ENCODE measurements at regions not wholly inside any gene's neighbourhood (a gene's known extent, or its start where the extent isn't known, plus 50 kb on each side); places are given as distances from the start of the nearest gene placed in this dataset.

- 0 out of 2 replicates have a peak, but pooled peaks cover 2% of the 10 kb centered on the region for H3K27me3 ChIP-seq (ENCODE audit: low read length)
- no peaks in the 10 kb centered on the region for H3K9me3 ChIP-seq (ENCODE audit: low read length)
- no peak overlapping the region for H2AFZ ChIP-seq (ENCODE audit: low read length)
- H3K4me1 ChIP-seq (ENCODE audit: low read length) = no peaks in the 10 kb centered on the region
- H3K9me2 ChIP-seq (replicated peaks; ENCODE audit: insufficient read depth, low read length) = no peaks in the 10 kb centered on the region
- no peaks in the 10 kb centered on the region for H3K79me2 ChIP-seq (ENCODE audit: low read length)
- no peak overlapping the region for H3K9ac ChIP-seq (ENCODE audit: low read length)
- H3K27ac ChIP-seq (ENCODE audit: low read length) = no peak overlapping the region
- no peaks in the 10 kb centered on the region for H4K20me1 ChIP-seq (ENCODE audit: insufficient read depth, low read depth, low read length)
- no peak for DNase-seq
- no peaks in the 10 kb centered on the region for H3K36me3 ChIP-seq (ENCODE audit: insufficient read depth, low read length)
- H3K4me3 ChIP-seq (ENCODE audit: low read length) = no peak overlapping the region
- no peak overlapping the region for H3K4me2 ChIP-seq (ENCODE audit: low read depth, low read length, poor library complexity, severe bottlenecking)
These were observed 199.6 kb upstream of the GAS1 start for GRCh38 chr9:87146933-87147332.

- no peak overlapping the region for H3K27ac ChIP-seq (ENCODE audit: low read length)
- H3K36me3 ChIP-seq (ENCODE audit: insufficient read depth, low read length) = no peaks in the 10 kb centered on the region
- H3K4me3 ChIP-seq (ENCODE audit: low read length) = no peak overlapping the region
- H3K4me2 ChIP-seq (ENCODE audit: low read depth, low read length, poor library complexity, severe bottlenecking) = no peak overlapping the region
- DNase-seq = no peak
- H3K79me2 ChIP-seq (ENCODE audit: low read length) = no peaks in the 10 kb centered on the region
- H3K9me3 ChIP-seq (ENCODE audit: low read length) = no peaks in the 10 kb centered on the region
- no peak overlapping the region for H3K9ac ChIP-seq (ENCODE audit: low read length)
- no peaks in the 10 kb centered on the region for H4K20me1 ChIP-seq (ENCODE audit: insufficient read depth, low read depth, low read length)
- no peak overlapping the region for H2AFZ ChIP-seq (ENCODE audit: low read length)
- H3K4me1 ChIP-seq (ENCODE audit: low read length) = no peaks in the 10 kb centered on the region
- no peaks in the 10 kb centered on the region for H3K27me3 ChIP-seq (ENCODE audit: low read length)
- no peaks in the 10 kb centered on the region for H3K9me2 ChIP-seq (replicated peaks; ENCODE audit: insufficient read depth, low read length)
These were observed 200.5 kb upstream of the GAS1 start for GRCh38 chr9:87147839-87148238.

- Histone ChIP-seq H3K36me3 (ENCODE audit: insufficient read depth, low read length) (no peaks in the 10 kb centered on the region), H3K9me3 (ENCODE audit: low read length) (no peaks in the 10 kb centered on the region), H3K27me3 (ENCODE audit: low read length) (no peaks in the 10 kb centered on the region), H3K79me2 (ENCODE audit: low read length) (no peaks in the 10 kb centered on the region), H3K9ac (ENCODE audit: low read length) (no peak overlapping the region), H3K4me1 (ENCODE audit: low read length) (no peaks in the 10 kb centered on the region), H3K4me2 (ENCODE audit: low read depth, low read length, poor library complexity, severe bottlenecking) (no peak overlapping the region), H3K27ac (ENCODE audit: low read length) (no peak overlapping the region), H4K20me1 (ENCODE audit: insufficient read depth, low read depth, low read length) (no peaks in the 10 kb centered on the region), H3K4me3 (ENCODE audit: low read length) (no peak overlapping the region), H2AFZ (ENCODE audit: low read length) (no peak overlapping the region), H3K9me2 (replicated peaks; ENCODE audit: insufficient read depth, low read length) (no peaks in the 10 kb centered on the region)
- DNase-seq = no peak
These were observed 201.2 kb upstream of the GAS1 start for GRCh38 chr9:87148331-87149104.

GRCh38 chr9:87149799-87150198 lies 202.5 kb upstream of the GAS1 start:
- no peak for DNase-seq

GRCh38 chr9:87152256-87152655 lies 204.9 kb upstream of the GAS1 start:
- Histone ChIP-seq H2AFZ (ENCODE audit: low read length) (no peak overlapping the region), H3K4me3 (ENCODE audit: low read length) (no peak overlapping the region), H3K79me2 (ENCODE audit: low read length) (no peaks in the 10 kb centered on the region), H4K20me1 (ENCODE audit: insufficient read depth, low read depth, low read length) (no peaks in the 10 kb centered on the region), H3K4me2 (ENCODE audit: low read depth, low read length, poor library complexity, severe bottlenecking) (no peak overlapping the region), H3K9ac (ENCODE audit: low read length) (no peak overlapping the region), H3K27me3 (ENCODE audit: low read length) (no peaks in the 10 kb centered on the region), H3K9me2 (replicated peaks; ENCODE audit: insufficient read depth, low read length) (no peaks in the 10 kb centered on the region), H3K9me3 (ENCODE audit: low read length) (no peaks in the 10 kb centered on the region), H3K27ac (ENCODE audit: low read length) (no peak overlapping the region), H3K36me3 (ENCODE audit: insufficient read depth, low read length) (no peaks in the 10 kb centered on the region), H3K4me1 (ENCODE audit: low read length) (no peaks in the 10 kb centered on the region)
- no peak for DNase-seq

More at GRCh38 chr9:87149799-87150198, 202.5 kb upstream of the GAS1 start:
- no peaks in the 10 kb centered on the region for H3K79me2 ChIP-seq (ENCODE audit: low read length)
- no peaks in the 10 kb centered on the region for H3K36me3 ChIP-seq (ENCODE audit: insufficient read depth, low read length)
- no peaks in the 10 kb centered on the region for H3K9me3 ChIP-seq (ENCODE audit: low read length)
- H3K9ac ChIP-seq (ENCODE audit: low read length) = no peak overlapping the region
- no peaks in the 10 kb centered on the region for H3K27me3 ChIP-seq (ENCODE audit: low read length)
- no peak overlapping the region for H2AFZ ChIP-seq (ENCODE audit: low read length)
- no peak overlapping the region for H3K4me2 ChIP-seq (ENCODE audit: low read depth, low read length, poor library complexity, severe bottlenecking)
- no peaks in the 10 kb centered on the region for H3K4me1 ChIP-seq (ENCODE audit: low read length)
- H3K9me2 ChIP-seq (replicated peaks; ENCODE audit: insufficient read depth, low read length) = no peaks in the 10 kb centered on the region
- H3K4me3 ChIP-seq (ENCODE audit: low read length) = no peak overlapping the region
- no peak overlapping the region for H3K27ac ChIP-seq (ENCODE audit: low read length)
- H4K20me1 ChIP-seq (ENCODE audit: insufficient read depth, low read depth, low read length) = no peaks in the 10 kb centered on the region

GRCh38 chr9:87156247-87156646 lies 208.9 kb upstream of the GAS1 start:
- H3K9me2 ChIP-seq (replicated peaks; ENCODE audit: insufficient read depth, low read length) = no peaks in the 10 kb centered on the region
- H2AFZ ChIP-seq (ENCODE audit: low read length) = no peak overlapping the region
- H3K9ac ChIP-seq (ENCODE audit: low read length) = no peak overlapping the region
- H4K20me1 ChIP-seq (ENCODE audit: insufficient read depth, low read depth, low read length) = no peaks in the 10 kb centered on the region
- no peak overlapping the region for H3K4me2 ChIP-seq (ENCODE audit: low read depth, low read length, poor library complexity, severe bottlenecking)
- no peak overlapping the region for H3K4me3 ChIP-seq (ENCODE audit: low read length)
- no peak overlapping the region for H3K27ac ChIP-seq (ENCODE audit: low read length)
- no peaks in the 10 kb centered on the region for H3K36me3 ChIP-seq (ENCODE audit: insufficient read depth, low read length)
- H3K9me3 ChIP-seq (ENCODE audit: low read length) = no peaks in the 10 kb centered on the region
- no peaks in the 10 kb centered on the region for H3K27me3 ChIP-seq (ENCODE audit: low read length)
- no peak for DNase-seq
- H3K4me1 ChIP-seq (ENCODE audit: low read length) = no peaks in the 10 kb centered on the region
- no peaks in the 10 kb centered on the region for H3K79me2 ChIP-seq (ENCODE audit: low read length)

GRCh38 chr9:87157366-87158031 lies 210.2 kb upstream of the GAS1 start:
- no peak overlapping the region for H3K4me2 ChIP-seq (ENCODE audit: low read depth, low read length, poor library complexity, severe bottlenecking)
- H3K9ac ChIP-seq (ENCODE audit: low read length) = no peak overlapping the region
- no peaks in the 10 kb centered on the region for H3K9me2 ChIP-seq (replicated peaks; ENCODE audit: insufficient read depth, low read length)
- H3K27me3 ChIP-seq (ENCODE audit: low read length) = no peaks in the 10 kb centered on the region
- H3K9me3 ChIP-seq (ENCODE audit: low read length) = no peaks in the 10 kb centered on the region
- no peak for DNase-seq
- H3K36me3 ChIP-seq (ENCODE audit: insufficient read depth, low read length) = no peaks in the 10 kb centered on the region
- no peaks in the 10 kb centered on the region for H3K79me2 ChIP-seq (ENCODE audit: low read length)
- no peak overlapping the region for H3K27ac ChIP-seq (ENCODE audit: low read length)
- H4K20me1 ChIP-seq (ENCODE audit: insufficient read depth, low read depth, low read length) = no peaks in the 10 kb centered on the region
- H3K4me1 ChIP-seq (ENCODE audit: low read length) = no peaks in the 10 kb centered on the region
- no peak overlapping the region for H3K4me3 ChIP-seq (ENCODE audit: low read length)
- no peak overlapping the region for H2AFZ ChIP-seq (ENCODE audit: low read length)

GRCh38 chr9:87158765-87159164 lies 211.5 kb upstream of the GAS1 start:
- no peaks in the 10 kb centered on the region for H3K9me2 ChIP-seq (replicated peaks; ENCODE audit: insufficient read depth, low read length)
- no peak for DNase-seq
- no peak overlapping the region for H3K4me3 ChIP-seq (ENCODE audit: low read length)
- no peaks in the 10 kb centered on the region for H3K36me3 ChIP-seq (ENCODE audit: insufficient read depth, low read length)
- H4K20me1 ChIP-seq (ENCODE audit: insufficient read depth, low read depth, low read length) = no peaks in the 10 kb centered on the region
- H2AFZ ChIP-seq (ENCODE audit: low read length) = no peak overlapping the region
- no peaks in the 10 kb centered on the region for H3K27me3 ChIP-seq (ENCODE audit: low read length)
- H3K4me2 ChIP-seq (ENCODE audit: low read depth, low read length, poor library complexity, severe bottlenecking) = no peak overlapping the region
- no peaks in the 10 kb centered on the region for H3K79me2 ChIP-seq (ENCODE audit: low read length)
- H3K9me3 ChIP-seq (ENCODE audit: low read length) = no peaks in the 10 kb centered on the region
- H3K9ac ChIP-seq (ENCODE audit: low read length) = no peak overlapping the region
- no peaks in the 10 kb centered on the region for H3K4me1 ChIP-seq (ENCODE audit: low read length)
- H3K27ac ChIP-seq (ENCODE audit: low read length) = no peak overlapping the region

Data from Karpas-422 (cell line).